D721Med (cell line): ENCODE measurements at regions not wholly inside any gene's neighbourhood (a gene's known extent, or its start where the extent isn't known, plus 50 kb on each side); places are given as distances from the start of the nearest gene placed in this dataset.

Source experiments
- DNase-seq: peaks from one replicate; pipeline ENCODE4 v3.0.0; 2011; ENCODE audit warnings: low spot score; ENCODE audit not compliant: insufficient read length
- FAIRE-seq: peaks from 2 replicates; lab custom pipeline; 2011; peaks lifted over from hg19 to GRCh38; lab: Jason Lieb, UNC
- TF ChIP-seq, protein P1 (sequence below): IDR thresholded peaks from 2 replicates; pipeline ENCODE4 v1.5.1; 2012; ENCODE audit warnings: mild to moderate bottlenecking, control low read depth; ENCODE audit not compliant: insufficient read depth; ENCODE audit errors: missing control alignments

DNA sequence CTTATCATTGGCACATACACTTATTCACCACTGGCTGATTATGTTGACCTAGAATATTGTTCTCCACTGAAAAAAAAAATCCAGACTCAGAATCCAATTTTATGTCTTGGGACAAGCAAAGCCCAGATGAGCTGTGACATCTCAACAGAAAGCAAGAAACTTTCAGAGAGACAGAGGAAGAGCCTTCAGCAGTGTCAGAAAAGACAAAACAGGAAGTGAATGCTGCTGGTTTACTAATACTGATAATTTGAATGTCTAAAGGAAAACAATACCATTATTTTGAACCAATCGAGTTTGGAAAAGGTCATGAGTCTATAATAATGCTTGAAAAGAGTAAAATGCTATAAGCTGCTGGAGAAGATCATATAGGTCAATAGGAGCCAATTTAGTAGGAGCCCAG is 179.8 kb upstream of the RIMS1 start:
- no peak for FAIRE-seq
- no peak for DNase-seq
- TF ChIP-seq, protein P1, sequence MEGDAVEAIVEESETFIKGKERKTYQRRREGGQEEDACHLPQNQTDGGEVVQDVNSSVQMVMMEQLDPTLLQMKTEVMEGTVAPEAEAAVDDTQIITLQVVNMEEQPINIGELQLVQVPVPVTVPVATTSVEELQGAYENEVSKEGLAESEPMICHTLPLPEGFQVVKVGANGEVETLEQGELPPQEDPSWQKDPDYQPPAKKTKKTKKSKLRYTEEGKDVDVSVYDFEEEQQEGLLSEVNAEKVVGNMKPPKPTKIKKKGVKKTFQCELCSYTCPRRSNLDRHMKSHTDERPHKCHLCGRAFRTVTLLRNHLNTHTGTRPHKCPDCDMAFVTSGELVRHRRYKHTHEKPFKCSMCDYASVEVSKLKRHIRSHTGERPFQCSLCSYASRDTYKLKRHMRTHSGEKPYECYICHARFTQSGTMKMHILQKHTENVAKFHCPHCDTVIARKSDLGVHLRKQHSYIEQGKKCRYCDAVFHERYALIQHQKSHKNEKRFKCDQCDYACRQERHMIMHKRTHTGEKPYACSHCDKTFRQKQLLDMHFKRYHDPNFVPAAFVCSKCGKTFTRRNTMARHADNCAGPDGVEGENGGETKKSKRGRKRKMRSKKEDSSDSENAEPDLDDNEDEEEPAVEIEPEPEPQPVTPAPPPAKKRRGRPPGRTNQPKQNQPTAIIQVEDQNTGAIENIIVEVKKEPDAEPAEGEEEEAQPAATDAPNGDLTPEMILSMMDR, result no peak

DNA sequence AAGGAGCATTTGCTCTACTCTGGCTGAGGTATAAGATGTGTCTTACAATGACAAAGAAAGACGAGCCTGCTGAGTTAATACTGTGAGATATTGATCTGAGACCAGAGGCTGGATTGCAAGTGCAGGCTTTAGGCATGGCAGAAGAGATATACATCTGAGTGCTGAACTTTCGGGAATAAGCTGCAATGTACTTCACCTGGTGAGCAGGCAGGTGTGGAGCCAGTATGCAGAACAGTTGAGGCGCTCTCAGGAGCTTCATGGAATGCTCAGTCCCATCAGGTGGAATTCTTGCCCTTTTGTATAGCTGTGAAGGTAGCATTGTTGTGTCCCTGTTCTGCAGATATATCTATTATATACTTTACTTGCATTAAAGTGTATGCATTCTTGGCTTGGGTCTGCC is 179.3 kb upstream of the RIMS1 start:
- no peak for FAIRE-seq
- TF ChIP-seq, protein P1, result no peak

DNA sequence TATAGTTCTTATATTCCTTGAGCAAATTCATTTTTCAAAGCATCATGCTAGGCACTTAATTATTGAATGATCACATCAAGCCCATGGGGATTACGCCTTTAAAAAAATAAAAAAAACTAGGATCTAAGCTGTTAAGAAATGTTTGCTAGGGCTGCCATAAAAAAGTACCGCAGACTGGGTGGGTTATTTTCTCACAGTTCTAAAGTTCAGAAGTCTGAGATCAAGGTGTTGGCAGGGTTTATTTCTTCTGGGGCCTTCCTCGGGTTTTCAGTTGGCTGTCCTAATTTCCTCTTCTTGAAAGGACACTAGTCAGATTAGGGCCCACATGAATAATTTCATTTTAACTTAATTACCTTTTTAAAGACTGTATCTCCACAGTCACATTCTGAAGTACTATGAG is 165.6 kb upstream of the RIMS1 start:
- no peak for FAIRE-seq
- TF ChIP-seq, protein P1, result no peak
- DNase-seq, result no peak

More for the DNA sequence above, 179.3 kb upstream of the RIMS1 start:
- no peak for DNase-seq

DNA sequence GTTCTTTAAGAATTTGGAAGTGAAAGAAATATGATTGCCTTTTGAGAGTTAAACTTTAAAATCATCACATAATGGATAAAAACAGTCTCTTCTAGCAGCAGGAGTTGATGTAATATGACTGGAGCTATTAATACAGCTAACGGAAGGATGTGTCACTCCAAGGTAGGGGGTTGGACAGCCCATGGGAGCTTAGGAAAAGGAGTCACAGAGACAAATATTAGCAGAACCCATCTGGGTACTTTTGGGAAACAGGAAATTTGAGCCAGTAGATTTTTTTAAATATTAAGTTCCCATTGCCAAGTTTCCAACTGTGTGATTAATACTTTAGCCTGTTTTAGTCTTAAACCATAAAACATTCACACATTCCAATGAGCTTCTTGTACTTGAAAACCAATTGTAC is 164.7 kb upstream of the RIMS1 start:
- FAIRE-seq, result no peak
- TF ChIP-seq, protein P1, result no peak
- DNase-seq, result no peak

DNA sequence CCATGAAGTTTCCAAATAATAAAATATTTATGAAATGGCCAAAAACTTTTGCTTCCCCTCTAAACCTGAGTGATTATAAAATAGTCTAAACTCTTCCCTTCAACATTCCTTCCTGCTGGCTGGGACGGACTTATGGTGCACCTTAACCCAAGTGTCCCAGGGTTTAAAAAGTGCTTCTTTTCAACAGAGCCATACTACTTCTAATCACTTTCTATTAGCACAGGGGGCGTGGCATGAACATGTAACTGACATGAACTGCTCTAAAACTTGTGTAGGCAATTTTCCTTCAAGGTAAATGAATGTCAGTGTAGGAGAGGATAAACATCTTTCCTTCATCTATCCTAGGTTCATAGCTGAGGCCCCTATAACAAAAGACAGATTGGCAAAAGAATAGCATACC is 163.6 kb upstream of the RIMS1 start:
- TF ChIP-seq, protein P1, result no peak
- DNase-seq (no peak), FAIRE-seq (no peak)

DNA sequence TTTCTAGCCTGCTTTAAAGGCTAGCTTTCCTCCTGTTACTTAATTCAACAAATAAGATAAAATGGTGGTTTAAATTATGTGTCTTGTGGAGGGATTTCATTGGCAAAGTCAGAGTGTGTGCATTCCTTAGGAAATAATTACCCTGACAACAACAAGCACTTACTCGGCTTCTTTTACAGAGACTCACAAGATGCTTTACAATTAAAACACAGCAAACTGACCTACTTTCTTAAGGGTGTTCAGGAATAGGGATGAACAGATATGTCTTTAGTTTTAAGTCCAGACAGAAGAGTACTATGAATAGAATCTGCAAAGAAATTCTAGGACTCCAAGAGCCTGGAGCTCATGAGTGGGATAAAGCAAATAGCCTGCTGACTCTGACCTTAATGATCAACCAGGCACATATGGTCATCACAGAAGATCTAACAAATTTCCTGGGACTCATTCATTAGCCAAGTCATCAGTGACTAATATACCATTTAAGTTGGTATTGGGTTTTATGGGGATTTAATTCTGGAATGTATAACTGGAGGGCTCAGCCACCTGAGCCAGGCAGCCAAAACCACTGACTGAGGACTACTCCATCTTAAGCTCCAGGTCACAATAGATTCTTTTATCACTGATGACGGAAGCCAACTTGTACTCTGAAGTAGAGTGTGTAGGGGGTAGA is 161.8 kb upstream of the RIMS1 start:
- FAIRE-seq (no peak), DNase-seq (no peak)
- TF ChIP-seq, protein P1, result no peak

DNA sequence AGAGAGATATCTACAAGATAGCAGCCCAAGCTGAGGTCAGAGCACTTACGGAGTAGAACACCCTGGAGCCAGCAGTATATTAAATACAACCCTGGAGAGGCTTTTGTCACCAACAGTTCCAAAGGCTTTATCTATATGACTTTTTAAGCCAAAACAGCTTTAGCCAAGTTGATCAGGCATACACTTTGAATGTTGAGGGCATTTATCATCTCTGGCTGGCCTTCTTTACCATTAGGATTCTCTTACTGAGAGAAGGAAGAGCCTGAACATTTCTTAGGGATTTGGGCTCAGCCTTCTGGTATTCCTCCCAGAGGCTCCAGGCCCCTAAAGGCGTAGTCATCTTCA is 161.3 kb upstream of the RIMS1 start:
- DNase-seq (no peak), FAIRE-seq (no peak)
- TF ChIP-seq, protein P1, result no peak
